ENCODE measurements at regions not wholly inside any gene's neighbourhood (a gene's known extent, or its start where the extent isn't known, plus 50 kb on each side); places are given as distances from the start of the nearest gene placed in this dataset.

GRCh38 chr16:80080287-80080851, 460.4 kb upstream of the DYNLRB2 start (continued):
- TF ChIP-seq E2F4 (CRISPR knock-in tag; IDR thresholded peaks at IDR 0.05; ENCODE audit: borderline replicate concordance, low read depth) (no peak), SMAD3 (CRISPR knock-in tag; IDR thresholded peaks at IDR 0.05; ENCODE audit: borderline replicate concordance) (no peak), CBFB (CRISPR knock-in tag; IDR thresholded peaks at IDR 0.05; ENCODE audit: low read depth) (no peak), FOXK1 (CRISPR knock-in tag; IDR thresholded peaks at IDR 0.05) (no peak), ZNF317 (CRISPR knock-in tag; IDR thresholded peaks at IDR 0.05; ENCODE audit: borderline replicate concordance, low read depth) (no peak)
- TF ChIP-seq, protein P1, sequence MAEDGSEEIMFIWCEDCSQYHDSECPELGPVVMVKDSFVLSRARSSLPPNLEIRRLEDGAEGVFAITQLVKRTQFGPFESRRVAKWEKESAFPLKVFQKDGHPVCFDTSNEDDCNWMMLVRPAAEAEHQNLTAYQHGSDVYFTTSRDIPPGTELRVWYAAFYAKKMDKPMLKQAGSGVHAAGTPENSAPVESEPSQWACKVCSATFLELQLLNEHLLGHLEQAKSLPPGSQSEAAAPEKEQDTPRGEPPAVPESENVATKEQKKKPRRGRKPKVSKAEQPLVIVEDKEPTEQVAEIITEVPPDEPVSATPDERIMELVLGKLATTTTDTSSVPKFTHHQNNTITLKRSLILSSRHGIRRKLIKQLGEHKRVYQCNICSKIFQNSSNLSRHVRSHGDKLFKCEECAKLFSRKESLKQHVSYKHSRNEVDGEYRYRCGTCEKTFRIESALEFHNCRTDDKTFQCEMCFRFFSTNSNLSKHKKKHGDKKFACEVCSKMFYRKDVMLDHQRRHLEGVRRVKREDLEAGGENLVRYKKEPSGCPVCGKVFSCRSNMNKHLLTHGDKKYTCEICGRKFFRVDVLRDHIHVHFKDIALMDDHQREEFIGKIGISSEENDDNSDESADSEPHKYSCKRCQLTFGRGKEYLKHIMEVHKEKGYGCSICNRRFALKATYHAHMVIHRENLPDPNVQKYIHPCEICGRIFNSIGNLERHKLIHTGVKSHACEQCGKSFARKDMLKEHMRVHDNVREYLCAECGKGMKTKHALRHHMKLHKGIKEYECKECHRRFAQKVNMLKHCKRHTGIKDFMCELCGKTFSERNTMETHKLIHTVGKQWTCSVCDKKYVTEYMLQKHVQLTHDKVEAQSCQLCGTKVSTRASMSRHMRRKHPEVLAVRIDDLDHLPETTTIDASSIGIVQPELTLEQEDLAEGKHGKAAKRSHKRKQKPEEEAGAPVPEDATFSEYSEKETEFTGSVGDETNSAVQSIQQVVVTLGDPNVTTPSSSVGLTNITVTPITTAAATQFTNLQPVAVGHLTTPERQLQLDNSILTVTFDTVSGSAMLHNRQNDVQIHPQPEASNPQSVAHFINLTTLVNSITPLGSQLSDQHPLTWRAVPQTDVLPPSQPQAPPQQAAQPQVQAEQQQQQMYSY (CRISPR knock-in tag; IDR thresholded peaks at IDR 0.05), result no peak

DNA sequence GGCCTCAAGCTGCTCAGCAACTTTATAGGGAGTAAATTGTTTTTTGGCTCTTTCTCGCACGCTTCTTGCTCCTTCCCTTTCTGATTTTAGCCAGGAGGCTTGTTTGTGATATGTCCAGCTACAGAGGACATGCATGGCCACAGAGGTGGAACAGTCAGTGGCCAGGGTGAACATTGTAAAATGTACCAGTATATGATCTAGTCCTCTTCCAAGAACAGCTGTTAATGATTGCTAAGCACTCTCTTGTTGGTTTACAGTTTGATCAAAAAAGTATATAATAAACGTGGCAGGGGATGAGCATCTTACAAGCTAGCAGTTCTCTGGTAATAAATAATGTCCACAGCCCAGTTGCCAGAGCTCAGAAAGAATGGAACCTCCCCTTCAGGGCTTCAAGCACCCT, 461.7 kb upstream of the DYNLRB2 start:
- H3K4me3 Mint-ChIP-seq, result no peak overlapping the region
- peaks cover 6% of the 10 kb centered on the region for H3K4me1 Mint-ChIP-seq
- no peak for DNase-seq (ENCODE audit: low spot score)
- no peaks in the 10 kb centered on the region for H3K9me3 Mint-ChIP-seq
- no peak overlapping the region for H3K27ac Mint-ChIP-seq
- no peaks in the 10 kb centered on the region for H3K36me3 Mint-ChIP-seq
- ChIA-PET POLR2A (no interaction called here), CTCF (no interaction called here)
- no peak for ATAC-seq
- no peaks in the 10 kb centered on the region for H3K27me3 Mint-ChIP-seq (ENCODE audit: low read depth)
- no peak for TF ChIP-seq ELF4 (CRISPR knock-in tag; IDR thresholded peaks at IDR 0.05; ENCODE audit: low read depth)
- TF ChIP-seq ATF2 (CRISPR knock-in tag; IDR thresholded peaks at IDR 0.05; ENCODE audit: borderline replicate concordance, low read depth), result no peak
- no peak for TF ChIP-seq HMGA2 (CRISPR knock-in tag; IDR thresholded peaks at IDR 0.05)
- TF ChIP-seq OVOL2 (CRISPR knock-in tag; IDR thresholded peaks at IDR 0.05; ENCODE audit: borderline replicate concordance), result no peak
- no peak for TF ChIP-seq AFF4 (CRISPR knock-in tag; IDR thresholded peaks at IDR 0.05; ENCODE audit: borderline replicate concordance)
- no peak for TF ChIP-seq ETV6 (CRISPR knock-in tag; IDR thresholded peaks at IDR 0.05)
- no peak for TF ChIP-seq ZMAT4 (CRISPR knock-in tag; IDR thresholded peaks at IDR 0.05)
- TF ChIP-seq FOXK1 (CRISPR knock-in tag; IDR thresholded peaks at IDR 0.05), result no peak
- no peak for TF ChIP-seq USF1 (CRISPR knock-in tag; IDR thresholded peaks at IDR 0.05)
- no peak for TF ChIP-seq E2F4 (CRISPR knock-in tag; IDR thresholded peaks at IDR 0.05; ENCODE audit: borderline replicate concordance, low read depth)
- TF ChIP-seq GTF2I (CRISPR knock-in tag; conservative IDR thresholded peaks at IDR 0.05), result no peak
- no peak for TF ChIP-seq NFE2L1 (CRISPR knock-in tag; IDR thresholded peaks at IDR 0.05)
- TF ChIP-seq, protein P2, sequence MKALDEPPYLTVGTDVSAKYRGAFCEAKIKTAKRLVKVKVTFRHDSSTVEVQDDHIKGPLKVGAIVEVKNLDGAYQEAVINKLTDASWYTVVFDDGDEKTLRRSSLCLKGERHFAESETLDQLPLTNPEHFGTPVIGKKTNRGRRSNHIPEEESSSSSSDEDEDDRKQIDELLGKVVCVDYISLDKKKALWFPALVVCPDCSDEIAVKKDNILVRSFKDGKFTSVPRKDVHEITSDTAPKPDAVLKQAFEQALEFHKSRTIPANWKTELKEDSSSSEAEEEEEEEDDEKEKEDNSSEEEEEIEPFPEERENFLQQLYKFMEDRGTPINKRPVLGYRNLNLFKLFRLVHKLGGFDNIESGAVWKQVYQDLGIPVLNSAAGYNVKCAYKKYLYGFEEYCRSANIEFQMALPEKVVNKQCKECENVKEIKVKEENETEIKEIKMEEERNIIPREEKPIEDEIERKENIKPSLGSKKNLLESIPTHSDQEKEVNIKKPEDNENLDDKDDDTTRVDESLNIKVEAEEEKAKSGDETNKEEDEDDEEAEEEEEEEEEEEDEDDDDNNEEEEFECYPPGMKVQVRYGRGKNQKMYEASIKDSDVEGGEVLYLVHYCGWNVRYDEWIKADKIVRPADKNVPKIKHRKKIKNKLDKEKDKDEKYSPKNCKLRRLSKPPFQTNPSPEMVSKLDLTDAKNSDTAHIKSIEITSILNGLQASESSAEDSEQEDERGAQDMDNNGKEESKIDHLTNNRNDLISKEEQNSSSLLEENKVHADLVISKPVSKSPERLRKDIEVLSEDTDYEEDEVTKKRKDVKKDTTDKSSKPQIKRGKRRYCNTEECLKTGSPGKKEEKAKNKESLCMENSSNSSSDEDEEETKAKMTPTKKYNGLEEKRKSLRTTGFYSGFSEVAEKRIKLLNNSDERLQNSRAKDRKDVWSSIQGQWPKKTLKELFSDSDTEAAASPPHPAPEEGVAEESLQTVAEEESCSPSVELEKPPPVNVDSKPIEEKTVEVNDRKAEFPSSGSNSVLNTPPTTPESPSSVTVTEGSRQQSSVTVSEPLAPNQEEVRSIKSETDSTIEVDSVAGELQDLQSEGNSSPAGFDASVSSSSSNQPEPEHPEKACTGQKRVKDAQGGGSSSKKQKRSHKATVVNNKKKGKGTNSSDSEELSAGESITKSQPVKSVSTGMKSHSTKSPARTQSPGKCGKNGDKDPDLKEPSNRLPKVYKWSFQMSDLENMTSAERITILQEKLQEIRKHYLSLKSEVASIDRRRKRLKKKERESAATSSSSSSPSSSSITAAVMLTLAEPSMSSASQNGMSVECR (CRISPR knock-in tag; IDR thresholded peaks at IDR 0.05; ENCODE audit: borderline replicate concordance), result no peak

Measured in WTC11 (cell line).